ENCODE measurements at regions not wholly inside any gene's neighbourhood (a gene's known extent, or its start where the extent isn't known, plus 50 kb on each side); places are given as distances from the start of the nearest gene placed in this dataset.

- peak overlapping the region in 2 of 4 donors; percentile 58 to 69 for H3K27ac ChIP-seq
- H3K9me3 ChIP-seq: no peaks in the 10 kb centered on the region
- WGBS, 2 donors: 70 to 74% methylated on average over 2 of the region's 2 CpGs
- TF ChIP-seq POLR2A (IDR thresholded peaks at IDR 0.05): no peak
- TF ChIP-seq EP300 (IDR thresholded peaks at IDR 0.05): no peak
- H3K4me3 ChIP-seq: no peak overlapping the region
- peaks cover 6 to 51% (median 18%) of the 10 kb centered on the region in 4 donors for H3K4me1 ChIP-seq
- no peaks in the 10 kb centered on the region for H3K36me3 ChIP-seq
- DNase-seq (ENCODE audit: low spot score in 2 of 2): no peak
- H3K27me3 ChIP-seq: no peaks in the 10 kb centered on the region
Observed at GRCh38 chr12:75721796-75722195, 210.4 kb upstream of the KRR1 start.

- Histone ChIP-seq H3K9me3 (no peaks in the 10 kb centered on the region), H3K4me3 (no peak overlapping the region), H3K36me3 (no peaks in the 10 kb centered on the region), H3K27ac (no peak overlapping the region), H3K4me1 (peaks cover 6 to 51% (median 18%) of the 10 kb centered on the region in 4 donors), H3K27me3 (no peaks in the 10 kb centered on the region)
- TF ChIP-seq EP300 (IDR thresholded peaks at IDR 0.05) (no peak), POLR2A (IDR thresholded peaks at IDR 0.05) (no peak)
- TF ChIP-seq, protein P1, sequence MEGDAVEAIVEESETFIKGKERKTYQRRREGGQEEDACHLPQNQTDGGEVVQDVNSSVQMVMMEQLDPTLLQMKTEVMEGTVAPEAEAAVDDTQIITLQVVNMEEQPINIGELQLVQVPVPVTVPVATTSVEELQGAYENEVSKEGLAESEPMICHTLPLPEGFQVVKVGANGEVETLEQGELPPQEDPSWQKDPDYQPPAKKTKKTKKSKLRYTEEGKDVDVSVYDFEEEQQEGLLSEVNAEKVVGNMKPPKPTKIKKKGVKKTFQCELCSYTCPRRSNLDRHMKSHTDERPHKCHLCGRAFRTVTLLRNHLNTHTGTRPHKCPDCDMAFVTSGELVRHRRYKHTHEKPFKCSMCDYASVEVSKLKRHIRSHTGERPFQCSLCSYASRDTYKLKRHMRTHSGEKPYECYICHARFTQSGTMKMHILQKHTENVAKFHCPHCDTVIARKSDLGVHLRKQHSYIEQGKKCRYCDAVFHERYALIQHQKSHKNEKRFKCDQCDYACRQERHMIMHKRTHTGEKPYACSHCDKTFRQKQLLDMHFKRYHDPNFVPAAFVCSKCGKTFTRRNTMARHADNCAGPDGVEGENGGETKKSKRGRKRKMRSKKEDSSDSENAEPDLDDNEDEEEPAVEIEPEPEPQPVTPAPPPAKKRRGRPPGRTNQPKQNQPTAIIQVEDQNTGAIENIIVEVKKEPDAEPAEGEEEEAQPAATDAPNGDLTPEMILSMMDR (IDR thresholded peaks at IDR 0.05): no peak
- no peak for DNase-seq (ENCODE audit: low spot score in 2 of 2)
- 36 to 49% methylated on average over 6 of the region's 6 CpGs for WGBS, 2 donors
Observed at GRCh38 chr12:75720812-75721641, 209.6 kb upstream of the KRR1 start.

GRCh38 chr12:75717902-75718301 is 206.5 kb upstream of the KRR1 start:
- Histone ChIP-seq H3K27ac (no peak overlapping the region), H3K4me3 (no peak overlapping the region), H3K27me3 (no peaks in the 10 kb centered on the region), H3K4me1 (peaks cover 6 to 26% (median 8%) of the 10 kb centered on the region in 4 donors), H3K36me3 (no peaks in the 10 kb centered on the region), H3K9me3 (no peaks in the 10 kb centered on the region)
- TF ChIP-seq POLR2A (IDR thresholded peaks at IDR 0.05) (no peak), EP300 (IDR thresholded peaks at IDR 0.05) (no peak)
- TF ChIP-seq, protein P1 (IDR thresholded peaks at IDR 0.05): no peak
- DNase-seq (ENCODE audit: low spot score in 2 of 2): no peak

- TF ChIP-seq EP300 (IDR thresholded peaks at IDR 0.05) (no peak), POLR2A (IDR thresholded peaks at IDR 0.05) (no peak)
- TF ChIP-seq, protein P1 (IDR thresholded peaks at IDR 0.05): no peak
- H3K27ac ChIP-seq: no peak overlapping the region
- 75 to 76% methylated on average over 5 of the region's 5 CpGs for WGBS, 2 donors
- H3K4me1 ChIP-seq: peaks cover 0 to 14% (median 2%) of the 10 kb centered on the region in 4 donors
- H3K36me3 ChIP-seq: no peaks in the 10 kb centered on the region
- H3K27me3 ChIP-seq: no peaks in the 10 kb centered on the region
- no peaks in the 10 kb centered on the region for H3K9me3 ChIP-seq
- DNase-seq (ENCODE audit: low spot score in 2 of 2): no peak
- no peak overlapping the region for H3K4me3 ChIP-seq
Observed at GRCh38 chr12:75716291-75717025, 205.0 kb upstream of the KRR1 start.

GRCh38 chr12:75715682-75716081 is 204.3 kb upstream of the KRR1 start:
- Histone ChIP-seq H3K4me1 (peaks cover 0 to 8% (median 0%) of the 10 kb centered on the region in 4 donors), H3K9me3 (no peaks in the 10 kb centered on the region), H3K4me3 (no peak overlapping the region), H3K27me3 (no peaks in the 10 kb centered on the region), H3K27ac (no peak overlapping the region), H3K36me3 (no peaks in the 10 kb centered on the region)
- TF ChIP-seq EP300 (IDR thresholded peaks at IDR 0.05): no peak
- TF ChIP-seq, protein P1 (IDR thresholded peaks at IDR 0.05): no peak
- no peak for TF ChIP-seq POLR2A (IDR thresholded peaks at IDR 0.05)
- 71 to 74% methylated on average over 6 of the region's 6 CpGs for WGBS, 2 donors
- no peak for DNase-seq (ENCODE audit: low spot score in 2 of 2)
